GM12878 (cell line): ENCODE measurements at regions not wholly inside any gene's neighbourhood (a gene's known extent, or its start where the extent isn't known, plus 50 kb on each side); places are given as distances from the start of the nearest gene placed in this dataset.

Experiments
- ATAC-seq: fragments of 200-7000 bp; cut with Tn5 transposase; 3 replicates; pipeline ENCODE4 v1.9.1; 2020; ENCODE audit warnings: mild to moderate bottlenecking, moderate library complexity
- BruUV-seq: library from RNA; stranded (reverse); fragments of 400-500 nt; replicated peaks from 2 replicates; lab custom pipeline; 2021; lab: Mats Ljungman, UMichigan
- CTCF ChIA-PET: fragments of 300-600 bp; sonication (Branson Sonifier 250); formaldehyde crosslinking; extraction: SDS; loops from one replicate; lab custom pipeline; 2021; ENCODE audit warnings: inconsistent platforms; lab: Yijun Ruan, JAX
- POLR2A ChIA-PET: fragments of 350-600 bp; formaldehyde crosslinking; extraction: SDS; loops from one replicate; lab custom pipeline; 2021; ENCODE audit warnings: inconsistent platforms; lab: Charles Lee
- RAD21 ChIA-PET: fragments of 300-600 bp; sonication (Branson Sonifier 250); formaldehyde crosslinking; loops from one replicate; lab custom pipeline; 2023; ENCODE audit warnings: antibody characterized with exemption; ENCODE audit not compliant: unreplicated experiment; lab: Charles Lee
- SMC1A ChIA-PET: fragments of 300-600 bp; sonication (Branson Sonifier 250); formaldehyde crosslinking; loops from one replicate; lab custom pipeline; 2023; ENCODE audit not compliant: unreplicated experiment, uncharacterized antibody; lab: Charles Lee
- DNase-seq: peaks from one replicate; pipeline ENCODE4 v3.0.0-alpha.2; 2011; ENCODE audit warnings: low read depth, low spot score
- FAIRE-seq: peaks from 3 replicates; lab custom pipeline; 2011; peaks lifted over from hg19 to GRCh38; lab: Jason Lieb, UNC
- H2AFZ ChIP-seq: 2 replicates; pipeline ENCODE4 v1.6.0; 2011; ENCODE audit warnings: low read depth, low read length, control low read depth; ENCODE audit not compliant: control insufficient read depth
- H3K27ac ChIP-seq: 2 replicates; pipeline ENCODE4 v1.5.1; 2011; ENCODE audit warnings: control low read depth; ENCODE audit not compliant: control insufficient read depth, insufficient read depth
- H3K27me3 ChIP-seq, 2 experiments: replicated peaks in 1 of 2; 2 replicates each; pipeline versions ENCODE4 v1.6.0 to v1.6.1; 2011; ENCODE audit warnings: low read length in 1 of 2; ENCODE audit not compliant: control insufficient read depth in 2 of 2, insufficient read depth in 2 of 2
- H3K36me3 ChIP-seq, 2 experiments: 2 replicates each; pipeline ENCODE4 v1.5.1; 2011; ENCODE audit warnings: low read length in 1 of 2; ENCODE audit not compliant: control insufficient read depth in 2 of 2, insufficient read depth in 2 of 2
- H3K4me1 ChIP-seq: 2 replicates; pipeline ENCODE4 v1.6.1; 2011; ENCODE audit warnings: mild to moderate bottlenecking, low read length, moderate library complexity, mixed read lengths; ENCODE audit not compliant: control insufficient read depth, insufficient read depth
- H3K4me2 ChIP-seq: 2 replicates; pipeline ENCODE4 v1.6.0; 2011; ENCODE audit warnings: control low read depth; ENCODE audit not compliant: control insufficient read depth, insufficient read depth
- H3K4me3 ChIP-seq: fragments of 200-600 bp; sonication (generic); 2 replicates; pipeline ENCODE4 v1.5.1; 2016
- H3K79me2 ChIP-seq: 2 replicates; pipeline ENCODE4 v1.6.0; 2011; ENCODE audit warnings: low read length; ENCODE audit not compliant: control insufficient read depth, insufficient read depth
- H3K9ac ChIP-seq: 2 replicates; pipeline ENCODE4 v1.8.0; 2011; ENCODE audit warnings: low read length, control low read depth, mixed read lengths; ENCODE audit not compliant: control insufficient read depth, insufficient read depth
- H3K9me3 ChIP-seq: replicated peaks from 3 replicates; pipeline ENCODE4 v1.5.1; 2011; ENCODE audit warnings: mild to moderate bottlenecking, low read length; ENCODE audit not compliant: control insufficient read depth, insufficient read depth
- H4K20me1 ChIP-seq: 2 replicates; pipeline ENCODE4 v1.6.0; 2011; ENCODE audit not compliant: control insufficient read depth, insufficient read depth
- ATF2 ChIP-seq: IDR thresholded peaks from 2 replicates; pipeline ENCODE4 v1.6.1; 2012; ENCODE audit warnings: low read length, inconsistent platforms
- BCL11A ChIP-seq: IDR thresholded peaks from 2 replicates; pipeline ENCODE4 v1.6.1; 2011; ENCODE audit warnings: low read depth, low read length
- CBX5 ChIP-seq: sonication (generic); IDR thresholded peaks from 2 replicates; pipeline ENCODE4 v1.6.1; 2016; ENCODE audit warnings: low read depth, moderate library complexity, mild to moderate bottlenecking, inconsistent platforms
- CEBPB ChIP-seq, 2 experiments: fragments of 150-350 bp in 1 of 2; IDR thresholded peaks; 2 replicates each; pipeline ENCODE4 v1.6.1; 2012 to 2014; ENCODE audit warnings: low read depth in 2 of 2, low read length in 2 of 2, borderline replicate concordance in 1 of 2, inconsistent platforms in 1 of 2
- CUX1 ChIP-seq: IDR thresholded peaks from 2 replicates; pipeline ENCODE4 v1.6.1; 2012; ENCODE audit warnings: improper control_type of control experiment, low read depth, low read length; ENCODE audit not compliant: insufficient replicate concordance
- EED ChIP-seq: sonication (generic); IDR thresholded peaks from 2 replicates; pipeline ENCODE4 v1.6.1; 2016; ENCODE audit warnings: antibody characterized with exemption, low read depth
- GABPA ChIP-seq: IDR thresholded peaks from 2 replicates; pipeline ENCODE4 v1.6.1; 2014; ENCODE audit warnings: antibody characterized with exemption, low read depth, mild to moderate bottlenecking, inconsistent platforms
- HDAC6 ChIP-seq: fragments of 200-600 bp; sonication (generic); IDR thresholded peaks from one replicate; pipeline ENCODE4 v1.8.0; 2017; ENCODE audit warnings: antibody characterized with exemption; ENCODE audit not compliant: unreplicated experiment
- MYB ChIP-seq: fragments of 150-350 bp; IDR thresholded peaks from 2 replicates; pipeline ENCODE4 v1.6.1; 2014; ENCODE audit warnings: mild to moderate bottlenecking, low read depth, low read length, borderline replicate concordance
- NR2C2 ChIP-seq: IDR thresholded peaks from 2 replicates; pipeline ENCODE4 v1.6.1; 2011; ENCODE audit warnings: borderline replicate concordance, low read depth; ENCODE audit not compliant: control insufficient read depth, insufficient read length
- SREBF2 ChIP-seq: IDR thresholded peaks from 2 replicates; pipeline ENCODE4 v1.6.1; 2012; ENCODE audit warnings: mild to moderate bottlenecking, low read length
- TARDBP ChIP-seq: IDR thresholded peaks from 2 replicates; pipeline ENCODE4 v1.6.1; 2016; ENCODE audit warnings: borderline replicate concordance
- WRNIP1 ChIP-seq: IDR thresholded peaks from 2 replicates; pipeline ENCODE4 v1.6.1; 2011; ENCODE audit warnings: low read depth, low read length, improper control_type of control experiment, borderline replicate concordance
- ZBTB40 ChIP-seq: fragments of 450-650 bp; IDR thresholded peaks from 2 replicates; pipeline ENCODE4 v1.6.1; 2016; ENCODE audit warnings: mild to moderate bottlenecking, moderate library complexity, borderline replicate concordance
- ZSCAN29 ChIP-seq: fragments of 450-650 bp; IDR thresholded peaks from 2 replicates; pipeline ENCODE4 v1.6.1; 2017; ENCODE audit warnings: mild to moderate bottlenecking, moderate library complexity
- whole genome bisulfite sequencing: methylation state at CpG from one replicate; pipeline ENCODE4 v1.1.6; 2016; ENCODE audit warnings: low lambda C conversion rate; ENCODE audit not compliant: insufficient replicate concordance, insufficient coverage; ENCODE audit errors: missing lambda C conversion rate; 5-methylcytosine and 5-hydroxymethylcytosine counted together
- in situ Hi-C: fragments of 300-500 bp; cut with MboI; formaldehyde crosslinking; loops from 9 replicates; pipeline ENCODE4 v1.14.3; 2018; ENCODE audit warnings: mixed read lengths
- intact Hi-C: fragments of 100-400 bp; cut with micrococcal nuclease; formaldehyde crosslinking; loops from one replicate; pipeline ENCODE4 v1.14.2; 2022; ENCODE audit not compliant: unreplicated experiment

- 80% methylated on average over 3 of the region's 3 CpGs for WGBS
- H3K4me1 ChIP-seq = peaks cover 22% of the 10 kb centered on the region
- SMC1A ChIA-PET = interaction anchor here (1.4 to 3.4 kb wide), 4 partner anchors 8 to 74 kb away, joined by 4 to 11 read pairs (median 4); a partner anchor contains a TSS
- H3K4me2 ChIP-seq = no peak overlapping the region
- in situ Hi-C loops (no loop called here), intact Hi-C loops (no loop called here)
- RAD21 ChIA-PET = no interaction called here
- H3K27me3 ChIP-seq = no peaks in the 10 kb centered on the region
- ATAC-seq = no peak
- H2AFZ ChIP-seq = no peak overlapping the region
- H3K9ac ChIP-seq = no peak overlapping the region
- BruUV-seq = no TSS peak
- DNase-seq = no peak
- peaks cover 23% of the 10 kb centered on the region for H3K79me2 ChIP-seq
- no peak overlapping the region for H3K27ac ChIP-seq
- H3K36me3 ChIP-seq = peaks cover 0 to 3% of the 10 kb centered on the region in 2 experiments; a peak in 2 of 4 replicates
- FAIRE-seq = no peak
- H3K9me3 ChIP-seq = no peaks in the 10 kb centered on the region
- CTCF ChIA-PET = interaction anchor here (0.8 to 1.4 kb wide), 3 partner anchors 16 to 74 kb away, joined by 3 to 4 read pairs (median 3); a partner anchor contains a TSS
- no peaks in the 10 kb centered on the region for H4K20me1 ChIP-seq
- POLR2A ChIA-PET = interaction anchor here (0.5 kb wide), 1 partner anchor 72 kb away, joined by 4 read pairs; no protein-coding TSS in a partner anchor
- no peak overlapping the region for H3K4me3 ChIP-seq
- TF ChIP-seq TARDBP = no peak
- no peak for TF ChIP-seq NR2C2
- no peak for TF ChIP-seq HDAC6
- TF ChIP-seq BCL11A = no peak
- TF ChIP-seq ATF2 = no peak
- TF ChIP-seq CBX5 = no peak
- TF ChIP-seq ZSCAN29 = no peak
- TF ChIP-seq CEBPB (IDR thresholded peaks at IDR 0.05; ENCODE audit: borderline replicate concordance in 1 of 2, low read depth in 2 of 2, low read length in 2 of 2) = no peak
- TF ChIP-seq GABPA = no peak
- no peak for TF ChIP-seq EED
- no peak for TF ChIP-seq ZBTB40
- TF ChIP-seq WRNIP1 = no peak
- TF ChIP-seq CUX1 = no peak
- TF ChIP-seq SREBF2 = no peak
- no peak for TF ChIP-seq MYB
Observed at GRCh38 chr18:46247942-46248341, 143.8 kb downstream of the HAUS1 start.
